HEK293T (cell line): ENCODE measurements at regions not wholly inside any gene's neighbourhood (a gene's known extent, or its start where the extent isn't known, plus 50 kb on each side); places are given as distances from the start of the nearest gene placed in this dataset.

Experiments used
- BHLHE40 ChIP-seq: fragments of 450-650 bp; IDR thresholded peaks from 2 replicates; pipeline ENCODE4 v1.6.1; 2016; ENCODE audit warnings: mild to moderate bottlenecking, moderate library complexity, borderline replicate concordance
- CTBP1 ChIP-seq: fragments of 450-650 bp; IDR thresholded peaks from 2 replicates; pipeline ENCODE4 v1.6.1; 2016; ENCODE audit warnings: borderline replicate concordance
- FOXK2 ChIP-seq: fragments of 450-650 bp; IDR thresholded peaks from 2 replicates; pipeline ENCODE4 v1.6.1; 2016; ENCODE audit warnings: mild to moderate bottlenecking
- FOXM1 ChIP-seq: fragments of 450-650 bp; IDR thresholded peaks from 2 replicates; pipeline ENCODE4 v1.6.1; 2017; ENCODE audit warnings: mild to moderate bottlenecking, borderline replicate concordance
- HDGF ChIP-seq: fragments of 450-650 bp; IDR thresholded peaks from 2 replicates; pipeline ENCODE4 v1.6.1; 2017; ENCODE audit warnings: antibody characterized with exemption, borderline replicate concordance
- SP1 ChIP-seq: fragments of 450-650 bp; IDR thresholded peaks from 2 replicates; pipeline ENCODE4 v1.6.1; 2017
- SUZ12 ChIP-seq: fragments of 450-650 bp; IDR thresholded peaks from 2 replicates; pipeline ENCODE4 v1.6.1; 2016; ENCODE audit warnings: mild to moderate bottlenecking
- TARDBP ChIP-seq: fragments of 450-650 bp; IDR thresholded peaks from 2 replicates; pipeline ENCODE4 v1.6.1; 2016
- TF ChIP-seq, protein P1 (sequence below): fragments of 450-650 bp; IDR thresholded peaks from 2 replicates; pipeline ENCODE4 v1.6.1; 2016

DNA sequence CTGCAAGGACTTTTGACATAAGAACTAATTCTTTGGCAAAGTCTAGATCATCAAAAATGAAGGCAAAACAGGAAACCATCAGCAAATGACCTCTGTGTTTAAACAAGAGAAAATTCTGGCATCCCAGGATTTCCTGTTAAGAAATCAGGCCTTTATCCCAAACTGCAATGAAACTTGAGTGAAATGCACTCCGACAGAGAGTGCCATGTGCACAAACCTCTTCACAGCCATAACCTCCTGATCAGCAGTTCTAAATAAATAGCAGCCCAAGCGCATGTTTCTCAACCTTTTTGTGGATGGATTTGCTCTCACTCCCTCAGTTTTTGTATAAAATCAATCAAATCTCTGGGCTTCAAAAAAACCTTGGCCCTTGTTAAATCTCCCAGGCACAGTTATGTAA lies 107.7 kb upstream of the EEPD1 start:
- TF ChIP-seq FOXK2 (no peak), FOXM1 (no peak), TARDBP (no peak), CTBP1 (no peak), SP1 (no peak), BHLHE40 (no peak), SUZ12 (no peak), HDGF (no peak)
- TF ChIP-seq, protein P1, sequence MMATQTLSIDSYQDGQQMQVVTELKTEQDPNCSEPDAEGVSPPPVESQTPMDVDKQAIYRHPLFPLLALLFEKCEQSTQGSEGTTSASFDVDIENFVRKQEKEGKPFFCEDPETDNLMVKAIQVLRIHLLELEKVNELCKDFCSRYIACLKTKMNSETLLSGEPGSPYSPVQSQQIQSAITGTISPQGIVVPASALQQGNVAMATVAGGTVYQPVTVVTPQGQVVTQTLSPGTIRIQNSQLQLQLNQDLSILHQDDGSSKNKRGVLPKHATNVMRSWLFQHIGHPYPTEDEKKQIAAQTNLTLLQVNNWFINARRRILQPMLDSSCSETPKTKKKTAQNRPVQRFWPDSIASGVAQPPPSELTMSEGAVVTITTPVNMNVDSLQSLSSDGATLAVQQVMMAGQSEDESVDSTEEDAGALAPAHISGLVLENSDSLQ: no peak
